Amniotic epithelial cell (primary cell): ENCODE measurements at regions not wholly inside any gene's neighbourhood (a gene's known extent, or its start where the extent isn't known, plus 50 kb on each side); places are given as distances from the start of the nearest gene placed in this dataset.

Experiments
- DNase-seq: peaks from one replicate; pipeline ENCODE4 v3.0.0-alpha.2; 2010; ENCODE audit warnings: low read depth

DNA sequence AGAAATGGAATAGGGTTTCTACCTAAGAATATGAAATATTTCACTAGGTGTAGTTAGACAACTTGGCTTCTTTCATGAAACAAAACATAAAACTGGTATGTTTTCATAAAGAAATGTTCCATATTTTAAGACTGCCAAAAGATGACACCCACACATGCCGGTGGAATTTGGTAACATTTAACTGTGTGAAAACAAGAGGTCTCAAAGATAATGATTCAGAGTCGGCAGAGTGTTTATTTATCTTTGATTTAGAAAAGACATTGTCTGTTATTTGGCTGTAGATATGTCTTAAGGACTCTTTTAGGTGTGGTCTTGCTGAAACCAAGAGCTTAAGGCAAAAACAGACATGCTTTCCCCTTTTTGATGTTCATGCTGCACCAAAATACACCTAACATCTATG, 63.5 kb upstream of the FN1 start:
- DNase-seq: peak; percentile 71

DNA sequence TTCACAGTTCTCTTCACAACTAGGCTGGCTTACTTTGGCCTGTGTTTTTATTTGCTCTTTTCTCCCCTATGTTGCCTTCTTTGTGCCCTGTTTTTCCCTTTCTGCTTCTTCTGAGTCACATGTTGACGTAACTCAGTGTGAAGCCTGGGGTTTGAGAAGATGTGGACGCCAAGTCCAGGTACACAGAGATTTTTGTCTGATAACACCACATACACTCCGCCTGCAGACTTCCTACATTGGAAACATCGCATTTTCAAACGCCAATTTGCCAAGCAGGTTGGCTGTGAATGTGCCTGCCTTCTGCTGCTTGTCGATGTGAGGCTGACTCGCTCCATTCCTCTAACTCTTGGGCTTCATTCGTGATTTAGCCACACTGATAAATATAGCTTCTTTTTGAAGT, 62.6 kb upstream of the FN1 start:
- DNase-seq: peak; percentile 86

- no peak for DNase-seq
Observed at GRCh38 chr2:215493376-215493775, 57.5 kb upstream of the FN1 start.

DNA sequence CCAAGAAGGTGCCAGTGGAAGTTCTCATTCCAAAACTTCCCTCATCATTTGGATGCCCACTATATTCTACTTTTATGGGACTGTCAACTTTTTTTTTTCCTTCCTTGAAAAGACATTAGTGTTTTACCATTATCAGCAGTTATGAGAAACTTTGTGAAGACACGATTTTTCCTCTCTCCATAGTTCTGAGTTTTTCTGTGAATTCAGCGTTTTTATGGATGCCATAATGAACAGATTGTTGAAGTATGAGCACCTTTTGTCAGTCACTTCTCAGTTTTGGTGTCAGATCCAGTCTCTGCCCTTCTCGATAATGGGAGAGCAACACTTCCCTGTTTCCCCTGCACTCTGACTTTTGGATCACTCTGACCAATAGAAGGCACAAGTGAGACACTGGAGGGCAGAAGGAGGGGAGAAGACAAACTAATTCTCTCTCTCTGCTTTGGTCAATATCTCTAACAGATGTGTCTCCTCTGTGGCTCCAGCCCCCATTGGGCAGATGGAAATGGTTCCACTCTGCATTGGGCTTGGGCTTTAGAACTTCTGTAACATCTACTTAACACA, 53.5 kb upstream of the FN1 start:
- no peak for DNase-seq

- peak; percentile 55 for DNase-seq
Observed at GRCh38 chr2:215487002-215487372, 51.1 kb upstream of the FN1 start.

- DNase-seq: no peak
Observed at GRCh38 chr2:215486291-215487001, 50.6 kb upstream of the FN1 start.
